ENCODE measurements at regions not wholly inside any gene's neighbourhood (a gene's known extent, or its start where the extent isn't known, plus 50 kb on each side); places are given as distances from the start of the nearest gene placed in this dataset.

GRCh38 chr1:168638884-168639283 lies 62.5 kb downstream of the XCL1 start:
- Histone ChIP-seq H3K4me3 (ENCODE audit: low read depth, low read length) (no peak overlapping the region), H3K27me3 (ENCODE audit: control insufficient read depth, insufficient read depth, low read length) (no peaks in the 10 kb centered on the region), H3K36me3 (ENCODE audit: control insufficient read depth, insufficient read depth, low read length) (no peaks in the 10 kb centered on the region)
- TF ChIP-seq CTCF (IDR thresholded peaks at IDR 0.05; ENCODE audit: insufficient read depth, low read length, poor library complexity, severe bottlenecking): no peak
- DNase-seq (ENCODE audit: low read depth): no peak

- H3K36me3 ChIP-seq (ENCODE audit: control insufficient read depth, insufficient read depth, low read length): no peaks in the 10 kb centered on the region
- DNase-seq (ENCODE audit: low read depth): no peak
- no peak for TF ChIP-seq CTCF (IDR thresholded peaks at IDR 0.05; ENCODE audit: insufficient read depth, low read length, poor library complexity, severe bottlenecking)
- H3K27me3 ChIP-seq (ENCODE audit: control insufficient read depth, insufficient read depth, low read length): no peaks in the 10 kb centered on the region
- no peak overlapping the region for H3K4me3 ChIP-seq (ENCODE audit: low read depth, low read length)
Observed at GRCh38 chr1:168640182-168640581, 63.8 kb downstream of the XCL1 start.

DNA sequence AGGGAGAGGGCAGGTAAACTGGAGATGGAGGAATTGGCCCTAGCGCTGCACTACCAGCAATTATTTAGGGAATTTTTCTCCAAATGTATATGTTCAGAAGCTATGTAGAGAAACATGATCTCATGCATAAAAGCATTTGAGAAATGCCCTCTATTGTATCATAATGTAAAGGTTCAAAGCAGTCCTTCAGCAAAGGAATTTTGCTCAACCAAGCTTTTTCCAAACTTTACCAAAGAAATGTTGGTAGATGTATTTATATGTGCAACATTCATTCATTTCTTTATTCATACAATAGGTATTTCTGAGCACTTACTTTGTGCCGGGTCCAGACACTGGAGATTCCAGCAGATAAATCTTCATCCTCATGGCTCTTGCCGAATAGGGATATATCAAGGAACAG lies 64.4 kb downstream of the XCL1 start:
- no peak for TF ChIP-seq CTCF (IDR thresholded peaks at IDR 0.05; ENCODE audit: insufficient read depth, low read length, poor library complexity, severe bottlenecking)
- no peaks in the 10 kb centered on the region for H3K27me3 ChIP-seq (ENCODE audit: control insufficient read depth, insufficient read depth, low read length)
- H3K4me3 ChIP-seq (ENCODE audit: low read depth, low read length): no peak overlapping the region
- H3K36me3 ChIP-seq (ENCODE audit: control insufficient read depth, insufficient read depth, low read length): no peaks in the 10 kb centered on the region
- no peak for DNase-seq (ENCODE audit: low read depth)

DNA sequence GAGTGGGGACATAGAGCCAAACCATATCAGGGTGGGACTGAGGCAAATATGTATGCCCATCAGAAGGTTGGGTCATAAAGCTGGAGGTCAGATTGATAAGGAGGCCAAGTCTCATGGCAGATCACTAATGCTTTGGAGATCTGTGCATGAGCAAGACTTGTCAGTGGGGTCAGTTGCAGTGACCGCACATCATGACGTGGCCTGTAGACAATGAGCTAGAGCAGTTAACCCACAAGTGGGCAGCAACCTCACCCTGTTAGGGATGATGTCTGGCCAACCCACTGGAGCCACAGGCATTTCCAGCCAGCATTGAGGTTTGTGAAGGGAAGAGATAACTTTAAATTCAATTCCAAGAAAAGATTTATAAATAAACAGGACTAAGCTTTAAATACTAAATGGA lies 66.7 kb downstream of the XCL1 start:
- TF ChIP-seq CTCF (IDR thresholded peaks at IDR 0.05; ENCODE audit: insufficient read depth, low read length, poor library complexity, severe bottlenecking): no peak
- no peak for DNase-seq (ENCODE audit: low read depth)

More for the DNA sequence above, 66.7 kb downstream of the XCL1 start:
- H3K36me3 ChIP-seq (ENCODE audit: control insufficient read depth, insufficient read depth, low read length): no peaks in the 10 kb centered on the region
- H3K4me3 ChIP-seq (ENCODE audit: low read depth, low read length): no peak overlapping the region
- H3K27me3 ChIP-seq (ENCODE audit: control insufficient read depth, insufficient read depth, low read length): no peaks in the 10 kb centered on the region
